ENCODE measurements at regions not wholly inside any gene's neighbourhood (a gene's known extent, or its start where the extent isn't known, plus 50 kb on each side); places are given as distances from the start of the nearest gene placed in this dataset.

GRCh38 chr1:106292130-106292529 lies 764.3 kb upstream of the PRMT6 start:
- no peaks in the 10 kb centered on the region for H3K27me3 ChIP-seq (ENCODE audit: control insufficient read depth in 2 of 2, insufficient read depth in 2 of 2, low read length in 2 of 2)
- no peaks in the 10 kb centered on the region for H3K79me2 ChIP-seq (ENCODE audit: control insufficient read depth, insufficient read depth, low read length)
- FAIRE-seq (no peak), DNase-seq (ENCODE audit: low read depth, low spot score) (no peak)
- H3K4me1 ChIP-seq (ENCODE audit: control insufficient read depth, extremely low read depth, insufficient read depth, low read length), result no peaks in the 10 kb centered on the region
- no peak overlapping the region for H3K4me2 ChIP-seq (ENCODE audit: insufficient read depth, low read length)
- H3K4me3 ChIP-seq (replicated peaks in 1 of 3; ENCODE audit: insufficient read depth in 1 of 3, low read depth in 1 of 3, low read length in 3 of 3), result no peak overlapping the region
- intact Hi-C loops (cut with micrococcal nuclease) (no loop called here), dilution Hi-C loops (cut with MboI; ENCODE audit: extremely low pct_ligation_motif_present, low sequenced_read_pairs) (no loop called here)
- no peaks in the 10 kb centered on the region for H3K36me3 ChIP-seq (ENCODE audit: control insufficient read depth in 2 of 2, extremely low read depth in 1 of 2, insufficient read depth in 2 of 2, low read length in 2 of 2)
- no peaks in the 10 kb centered on the region for H4K20me1 ChIP-seq (replicated peaks; ENCODE audit: control insufficient read depth, extremely low read depth, insufficient read depth, low read length)
- H3K9me1 ChIP-seq (replicated peaks; ENCODE audit: control insufficient read depth, extremely low read depth, insufficient read depth, low read length), result no peaks in the 10 kb centered on the region
- CTCF ChIA-PET, result no interaction called here
- no peak overlapping the region for H3K9ac ChIP-seq (replicated peaks; ENCODE audit: extremely low read depth, insufficient read depth, low read length)
- peaks cover 4% of the 10 kb centered on the region for H3K9me3 ChIP-seq (replicated peaks; ENCODE audit: control insufficient read depth, insufficient read depth, low read length)
- no peak overlapping the region for H2AFZ ChIP-seq (ENCODE audit: low read depth, low read length)
- BruUV-seq (replicated peaks), result no TSS peak
- TF ChIP-seq FOS (IDR thresholded peaks at IDR 0.05; ENCODE audit: borderline replicate concordance, insufficient read depth, low read length), result no peak
- no peak for TF ChIP-seq GATA2 (IDR thresholded peaks at IDR 0.05; ENCODE audit: insufficient read depth, insufficient read length, low read depth, low read length)
- no peak overlapping the region for H3K27ac ChIP-seq (ENCODE audit: insufficient read depth, low read depth, low read length)
- POLR2A ChIA-PET, result no interaction called here

GRCh38 chr1:106296431-106296830 lies 760.0 kb upstream of the PRMT6 start:
- intact Hi-C loops (cut with micrococcal nuclease) (no loop called here), dilution Hi-C loops (cut with MboI; ENCODE audit: extremely low pct_ligation_motif_present, low sequenced_read_pairs) (no loop called here)
- no peak overlapping the region for H3K4me3 ChIP-seq (replicated peaks in 1 of 3; ENCODE audit: insufficient read depth in 1 of 3, low read depth in 1 of 3, low read length in 3 of 3)
- no peak for DNase-seq (ENCODE audit: low read depth, low spot score)
- H3K9me3 ChIP-seq (replicated peaks; ENCODE audit: control insufficient read depth, insufficient read depth, low read length), result no peaks in the 10 kb centered on the region
- no peaks in the 10 kb centered on the region for H3K4me1 ChIP-seq (ENCODE audit: control insufficient read depth, extremely low read depth, insufficient read depth, low read length)
- no peaks in the 10 kb centered on the region for H3K36me3 ChIP-seq (ENCODE audit: control insufficient read depth in 2 of 2, extremely low read depth in 1 of 2, insufficient read depth in 2 of 2, low read length in 2 of 2)
- TF ChIP-seq POLR2A (IDR thresholded peaks at IDR 0.05; ENCODE audit: low read depth, low read length), result no peak
- TF ChIP-seq EZH2 (IDR thresholded peaks at IDR 0.05; ENCODE audit: borderline replicate concordance, low read depth, low read length, severe bottlenecking), result no peak
- no peak for TF ChIP-seq FOS (IDR thresholded peaks at IDR 0.05; ENCODE audit: borderline replicate concordance, insufficient read depth, low read length)
- TF ChIP-seq, protein P1, sequence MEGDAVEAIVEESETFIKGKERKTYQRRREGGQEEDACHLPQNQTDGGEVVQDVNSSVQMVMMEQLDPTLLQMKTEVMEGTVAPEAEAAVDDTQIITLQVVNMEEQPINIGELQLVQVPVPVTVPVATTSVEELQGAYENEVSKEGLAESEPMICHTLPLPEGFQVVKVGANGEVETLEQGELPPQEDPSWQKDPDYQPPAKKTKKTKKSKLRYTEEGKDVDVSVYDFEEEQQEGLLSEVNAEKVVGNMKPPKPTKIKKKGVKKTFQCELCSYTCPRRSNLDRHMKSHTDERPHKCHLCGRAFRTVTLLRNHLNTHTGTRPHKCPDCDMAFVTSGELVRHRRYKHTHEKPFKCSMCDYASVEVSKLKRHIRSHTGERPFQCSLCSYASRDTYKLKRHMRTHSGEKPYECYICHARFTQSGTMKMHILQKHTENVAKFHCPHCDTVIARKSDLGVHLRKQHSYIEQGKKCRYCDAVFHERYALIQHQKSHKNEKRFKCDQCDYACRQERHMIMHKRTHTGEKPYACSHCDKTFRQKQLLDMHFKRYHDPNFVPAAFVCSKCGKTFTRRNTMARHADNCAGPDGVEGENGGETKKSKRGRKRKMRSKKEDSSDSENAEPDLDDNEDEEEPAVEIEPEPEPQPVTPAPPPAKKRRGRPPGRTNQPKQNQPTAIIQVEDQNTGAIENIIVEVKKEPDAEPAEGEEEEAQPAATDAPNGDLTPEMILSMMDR (IDR thresholded peaks at IDR 0.05; ENCODE audit: extremely low read depth in 1 of 2, insufficient read depth in 1 of 2, low read depth in 1 of 2, low read length in 2 of 2), result no peak
- TF ChIP-seq GATA2 (IDR thresholded peaks at IDR 0.05; ENCODE audit: insufficient read depth, insufficient read length, low read depth, low read length), result no peak
- TF ChIP-seq POLR2AphosphoS5 (IDR thresholded peaks at IDR 0.05; ENCODE audit: insufficient read depth, low read depth, low read length), result no peak
- no peak for TF ChIP-seq MYC (IDR thresholded peaks at IDR 0.05; ENCODE audit: low read depth, low read length)
- no peak for TF ChIP-seq JUN (IDR thresholded peaks at IDR 0.05; ENCODE audit: borderline replicate concordance, insufficient read depth, insufficient read length, low read depth)
- TF ChIP-seq MAX (IDR thresholded peaks at IDR 0.05; ENCODE audit: insufficient read depth, insufficient read length), result no peak
- no peaks in the 10 kb centered on the region for H4K20me1 ChIP-seq (replicated peaks; ENCODE audit: control insufficient read depth, extremely low read depth, insufficient read depth, low read length)
- H3K4me2 ChIP-seq (ENCODE audit: insufficient read depth, low read length), result no peak overlapping the region
- no peaks in the 10 kb centered on the region for H3K79me2 ChIP-seq (ENCODE audit: control insufficient read depth, insufficient read depth, low read length)
- H2AFZ ChIP-seq (ENCODE audit: low read depth, low read length), result no peak overlapping the region
- ChIA-PET POLR2A (no interaction called here), CTCF (no interaction called here)
- no peaks in the 10 kb centered on the region for H3K9me1 ChIP-seq (replicated peaks; ENCODE audit: control insufficient read depth, extremely low read depth, insufficient read depth, low read length)
- no peak for FAIRE-seq
- no peak overlapping the region for H3K9ac ChIP-seq (replicated peaks; ENCODE audit: extremely low read depth, insufficient read depth, low read length)
- H3K27ac ChIP-seq (ENCODE audit: insufficient read depth, low read depth, low read length), result no peak overlapping the region
- no TSS peak for BruUV-seq (replicated peaks)
- H3K27me3 ChIP-seq (ENCODE audit: control insufficient read depth in 2 of 2, insufficient read depth in 2 of 2, low read length in 2 of 2), result no peaks in the 10 kb centered on the region

All from endothelial cell of umbilical vein (primary cell).